ENCODE measurements at regions not wholly inside any gene's neighbourhood (a gene's known extent, or its start where the extent isn't known, plus 50 kb on each side); places are given as distances from the start of the nearest gene placed in this dataset.

GRCh38 chr4:127304356-127304755, 328.4 kb upstream of the INTU start:
- H3K27me3 ChIP-seq (ENCODE audit: control insufficient read depth in 1 of 2, insufficient read depth in 2 of 2, low read length in 2 of 2), result no peaks in the 10 kb centered on the region
- ChIA-PET POLR2A (no interaction called here), CTCF (ENCODE audit: low intra/inter-chr PET ratio, low total read pairs) (no interaction called here)
- H3K27ac ChIP-seq (ENCODE audit: extremely low read length, insufficient read depth, low read length), result no peak overlapping the region
- no peaks in the 10 kb centered on the region for H3K36me3 ChIP-seq (replicated peaks in 1 of 2; ENCODE audit: control insufficient read depth in 1 of 2, insufficient read depth in 2 of 2, low read length in 2 of 2)
- 0% methylated on average over 2 of the region's 2 CpGs for WGBS (ENCODE audit: low lambda C conversion rate)
- H3K4me1 ChIP-seq (ENCODE audit: insufficient read depth, low read length), result no peaks in the 10 kb centered on the region
- H3K9me3 ChIP-seq (ENCODE audit: low read length), result peaks cover 73% of the 10 kb centered on the region
- no peak overlapping the region for H2AFZ ChIP-seq (ENCODE audit: low read length)
- TF ChIP-seq ZNF639 (CRISPR knock-in tag; conservative IDR thresholded peaks at IDR 0.05) (no peak), YY1 (IDR thresholded peaks at IDR 0.05; ENCODE audit: insufficient read depth, insufficient replicate concordance, low read depth, low read length) (no peak), CCAR2 (optimal IDR thresholded peaks at IDR 0.05; ENCODE audit: low read depth, low read length) (no peak), ZFP36L1 (CRISPR knock-in tag; IDR thresholded peaks at IDR 0.05) (no peak), CTCF (CRISPR knock-in tag; IDR thresholded peaks at IDR 0.05) (no peak), ZNF574 (CRISPR knock-in tag; IDR thresholded peaks at IDR 0.05) (no peak), SAFB2 (CRISPR knock-in tag; IDR thresholded peaks at IDR 0.05; ENCODE audit: borderline replicate concordance, low read depth) (no peak)
- DNase-seq (ENCODE audit: low spot score), result no peak
- BruUV-seq (replicated peaks), result no TSS peak
- no peak for ATAC-seq
- no peak overlapping the region for H3K9ac ChIP-seq (ENCODE audit: insufficient read depth, low read depth, low read length)
- FAIRE-seq, result no peak
- intact Hi-C loops (cut with micrococcal nuclease; ENCODE audit: unreplicated experiment) (no loop called here), in situ Hi-C loops (cut with HindIII; ENCODE audit: extremely low pct_ligation_motif_present, low pct_unique_long_range_greater_than_20kb) (no loop called here)
- H3K4me2 ChIP-seq (ENCODE audit: low read depth, low read length), result no peak overlapping the region
- H4K20me1 ChIP-seq (ENCODE audit: insufficient read depth, low read length), result no peaks in the 10 kb centered on the region
- no peaks in the 10 kb centered on the region for H3K79me2 ChIP-seq (ENCODE audit: insufficient read depth, low read length)
- H3K4me3 ChIP-seq (replicated peaks in 1 of 3; ENCODE audit: insufficient read depth in 1 of 3, low read depth in 2 of 3, low read length in 3 of 3), result no peak overlapping the region
